Neural cell (in vitro differentiated cells): ENCODE measurements at regions not wholly inside any gene's neighbourhood (a gene's known extent, or its start where the extent isn't known, plus 50 kb on each side); places are given as distances from the start of the nearest gene placed in this dataset.

Source experiments
- H2AFZ ChIP-seq: fragments of 200-600, 300-800 bp; sonication (generic), shearing (Covaris generic); 2 replicates; pipeline ENCODE4 v1.6.0; 2014; ENCODE audit warnings: low read depth, mild to moderate bottlenecking, antibody characterized with exemption, low read length, moderate library complexity
- H3F3A ChIP-seq: fragments of 200-600 bp; shearing (Covaris generic); 2 replicates; pipeline ENCODE4 v1.6.1; 2016; ENCODE audit warnings: mild to moderate bottlenecking, moderate library complexity, mixed read lengths, antibody characterized with exemption, low read length; ENCODE audit not compliant: insufficient read depth, poor library complexity, severe bottlenecking
- H3K27ac ChIP-seq: fragments of 200-600, 300-800 bp; sonication (generic), shearing (Covaris generic); 2 replicates; pipeline ENCODE4 v1.5.1; 2014; ENCODE audit warnings: mild to moderate bottlenecking, low read length, moderate library complexity
- H3K27me3 ChIP-seq: fragments of 300-800, 200-600 bp; sonication (generic), shearing (Covaris generic); 2 replicates; pipeline ENCODE4 v1.6.0; 2014; ENCODE audit warnings: mild to moderate bottlenecking, low read depth, low read length, moderate library complexity; ENCODE audit not compliant: insufficient read depth
- H3K36me3 ChIP-seq: fragments of 300-800, 200-600 bp; sonication (generic), shearing (Covaris generic); 2 replicates; pipeline ENCODE4 v1.5.1; 2014; ENCODE audit warnings: mild to moderate bottlenecking, antibody characterized with exemption, low read length, moderate library complexity; ENCODE audit not compliant: insufficient read depth
- H3K4me2 ChIP-seq: fragments of 300-800, 200-600 bp; sonication (generic), shearing (Covaris generic); 2 replicates; pipeline ENCODE4 v1.6.0; 2014; ENCODE audit warnings: mild to moderate bottlenecking, low read length
- H3K4me3 ChIP-seq: fragments of 300-800, 200-600 bp; sonication (generic), shearing (Covaris generic); 2 replicates; pipeline ENCODE4 v1.5.1; 2014; ENCODE audit warnings: mild to moderate bottlenecking, low read length, moderate library complexity
- H3K79me2 ChIP-seq: fragments of 200-600 bp; shearing (Covaris generic); replicated peaks from 2 replicates; pipeline ENCODE4 v1.6.0; 2014; ENCODE audit warnings: mild to moderate bottlenecking, low read length, moderate library complexity; ENCODE audit not compliant: insufficient read depth
- H3K9ac ChIP-seq: fragments of 300-800, 200-600 bp; sonication (generic), shearing (Covaris generic); 2 replicates; pipeline ENCODE4 v1.6.1; 2016; ENCODE audit warnings: mild to moderate bottlenecking, low read length, mixed read lengths
- H3K9me2 ChIP-seq: fragments of 200-600 bp; shearing (Covaris generic); 2 replicates; pipeline ENCODE4 v1.6.1; 2016; ENCODE audit warnings: mild to moderate bottlenecking, low read length, mixed read lengths; ENCODE audit not compliant: insufficient read depth
- H3K9me3 ChIP-seq: fragments of 200-600, 300-800 bp; sonication (generic), shearing (Covaris generic); 2 replicates; pipeline ENCODE4 v1.6.1; 2016; ENCODE audit warnings: mild to moderate bottlenecking, mixed run types, low read length, moderate library complexity, mixed read lengths
- H4K20me1 ChIP-seq: fragments of 200-600 bp; shearing (Covaris generic); 2 replicates; pipeline ENCODE4 v1.6.1; 2016; ENCODE audit warnings: mild to moderate bottlenecking, mixed run types; ENCODE audit not compliant: insufficient read depth
- CTCF ChIP-seq: fragments of 450-650 bp; IDR thresholded peaks from 2 replicates; pipeline ENCODE4 v1.5.1; 2014; ENCODE audit warnings: antibody characterized with exemption, mild to moderate bottlenecking, moderate library complexity; ENCODE audit not compliant: poor library complexity, severe bottlenecking
- EP300 ChIP-seq: fragments of 450-650 bp; conservative IDR thresholded peaks from 2 replicates; pipeline ENCODE4 v1.6.1; 2014; ENCODE audit warnings: antibody characterized with exemption, mild to moderate bottlenecking, moderate library complexity; ENCODE audit not compliant: poor library complexity, severe bottlenecking
- EZH2 ChIP-seq: fragments of 200-600, 300-800 bp; shearing (Covaris generic), sonication (generic); IDR thresholded peaks from 2 replicates; pipeline ENCODE4 v1.6.1; 2014; ENCODE audit warnings: antibody characterized with exemption, low read length, borderline replicate concordance, mild to moderate bottlenecking; ENCODE audit not compliant: insufficient read depth, poor library complexity, severe bottlenecking
- MXI1 ChIP-seq: fragments of 450-650 bp; conservative IDR thresholded peaks from 2 replicates; pipeline ENCODE4 v1.6.1; 2014; ENCODE audit warnings: antibody characterized with exemption, mild to moderate bottlenecking; ENCODE audit not compliant: poor library complexity, severe bottlenecking
- POLR2AphosphoS5 ChIP-seq: IDR thresholded peaks from 2 replicates; pipeline ENCODE4 v1.6.1; 2012
- RAD21 ChIP-seq: fragments of 450-650 bp; conservative IDR thresholded peaks from 2 replicates; pipeline ENCODE4 v1.6.1; 2014; ENCODE audit warnings: antibody characterized with exemption, mild to moderate bottlenecking, moderate library complexity
- REST ChIP-seq: IDR thresholded peaks from 2 replicates; pipeline ENCODE4 v1.6.1; 2012; ENCODE audit warnings: borderline replicate concordance
- SMC3 ChIP-seq: fragments of 450-650 bp; conservative IDR thresholded peaks from 2 replicates; pipeline ENCODE4 v1.6.1; 2014; ENCODE audit warnings: antibody characterized with exemption, mild to moderate bottlenecking, moderate library complexity; ENCODE audit not compliant: poor library complexity
- TAF1 ChIP-seq: IDR thresholded peaks from 2 replicates; pipeline ENCODE4 v1.6.1; 2012; ENCODE audit warnings: low read depth

DNA sequence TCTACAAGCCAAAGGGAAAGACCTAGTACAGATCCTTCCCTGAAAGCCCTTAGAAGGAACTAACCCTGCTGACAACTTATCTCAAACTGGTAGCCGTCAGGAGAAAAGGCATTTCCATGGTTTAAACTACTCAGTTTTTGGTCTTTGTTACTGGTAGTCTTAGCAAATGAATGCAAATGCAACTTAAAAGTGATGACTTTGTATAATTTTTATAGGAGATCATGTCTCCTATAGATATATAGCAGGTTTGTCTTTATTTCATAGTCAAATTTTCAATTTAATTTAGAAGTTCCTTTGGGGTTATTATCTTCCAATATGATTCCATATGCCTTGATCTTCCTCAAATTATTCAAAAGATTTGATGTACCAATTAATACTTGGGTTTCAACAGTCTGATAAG, 1173.0 kb upstream of the CNTN5 start:
- Histone ChIP-seq H3K9ac (no peak overlapping the region), H3K79me2 (no peaks in the 10 kb centered on the region), H3K27me3 (peaks cover 5% of the 10 kb centered on the region), H3K9me3 (no peaks in the 10 kb centered on the region), H3K4me3 (no peak overlapping the region), H3F3A (no peaks in the 10 kb centered on the region), H3K36me3 (no peaks in the 10 kb centered on the region), H3K4me2 (no peak overlapping the region), H4K20me1 (no peaks in the 10 kb centered on the region), H3K9me2 (no peaks in the 10 kb centered on the region), H3K27ac (no peak overlapping the region), H2AFZ (no peak overlapping the region)
- no peak for TF ChIP-seq MXI1
- TF ChIP-seq EZH2 = no peak
- TF ChIP-seq EP300 = no peak
- TF ChIP-seq REST = no peak

DNA sequence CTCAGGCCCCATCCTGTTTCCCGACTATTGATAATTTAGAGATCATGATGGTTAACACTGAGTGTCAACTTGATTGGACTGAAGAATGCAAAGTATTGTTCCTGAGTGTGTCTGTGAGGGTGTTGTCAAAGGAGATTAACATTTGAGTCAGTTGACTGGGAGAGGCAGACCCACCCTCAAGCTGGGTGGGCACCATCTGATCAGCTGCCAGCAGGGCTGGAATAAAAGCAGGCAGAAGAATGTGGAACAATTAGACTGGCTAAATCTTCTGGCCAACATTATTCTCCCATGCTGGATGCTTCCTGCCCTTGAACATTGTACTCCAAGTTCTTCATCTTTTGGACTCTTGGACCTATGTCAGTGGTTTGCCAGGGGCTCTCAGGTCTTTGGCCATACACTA, 1170.0 kb upstream of the CNTN5 start:
- Histone ChIP-seq H2AFZ (no peak overlapping the region), H3F3A (no peaks in the 10 kb centered on the region)

GRCh38 chr11:97854357-97854756, 1166.4 kb upstream of the CNTN5 start:
- Histone ChIP-seq H4K20me1 (no peaks in the 10 kb centered on the region), H3K9me3 (no peaks in the 10 kb centered on the region), H3K4me2 (no peak overlapping the region), H3K36me3 (no peaks in the 10 kb centered on the region), H3K9me2 (no peaks in the 10 kb centered on the region), H3K27me3 (no peaks in the 10 kb centered on the region), H3K4me3 (no peak overlapping the region), H2AFZ (no peak overlapping the region), H3F3A (no peaks in the 10 kb centered on the region), H3K9ac (no peak overlapping the region), H3K79me2 (no peaks in the 10 kb centered on the region), H3K27ac (no peak overlapping the region)
- no peak for TF ChIP-seq EP300
- TF ChIP-seq SMC3 = no peak
- no peak for TF ChIP-seq CTCF
- TF ChIP-seq EZH2 = no peak
- no peak for TF ChIP-seq MXI1
- no peak for TF ChIP-seq TAF1
- TF ChIP-seq RAD21 = no peak
- no peak for TF ChIP-seq POLR2AphosphoS5
- no peak for TF ChIP-seq REST

More for the DNA sequence above, 1170.0 kb upstream of the CNTN5 start:
- Histone ChIP-seq H3K9me3 (no peaks in the 10 kb centered on the region), H3K4me3 (no peak overlapping the region), H3K27ac (no peak overlapping the region), H3K27me3 (peaks cover 5% of the 10 kb centered on the region), H4K20me1 (no peaks in the 10 kb centered on the region), H3K79me2 (no peaks in the 10 kb centered on the region), H3K4me2 (no peak overlapping the region), H3K36me3 (no peaks in the 10 kb centered on the region), H3K9me2 (no peaks in the 10 kb centered on the region), H3K9ac (no peak overlapping the region)
- TF ChIP-seq EZH2 = no peak
- TF ChIP-seq TAF1 = no peak
- no peak for TF ChIP-seq POLR2AphosphoS5
- no peak for TF ChIP-seq SMC3
- no peak for TF ChIP-seq EP300
- no peak for TF ChIP-seq MXI1
